Spleen (tissue), 7 donors: ENCODE measurements at regions not wholly inside any gene's neighbourhood (a gene's known extent, or its start where the extent isn't known, plus 50 kb on each side); places are given as distances from the start of the nearest gene placed in this dataset.

ENCODE experiments used
- POLR2A ChIP-seq, 3 donors: fragments of 450-650 bp; IDR thresholded peaks; one replicate each; pipeline ENCODE4 v1.5.1; 2017; ENCODE audit warnings: antibody characterized with exemption in 3 of 3, mild to moderate bottlenecking in 1 of 3
- POLR2AphosphoS5 ChIP-seq, 3 donors: sonication (generic); formaldehyde crosslinking; IDR thresholded peaks; one replicate each; pipeline ENCODE4 v1.5.1; 2017; ENCODE audit warnings: antibody characterized with exemption in 3 of 3
- TF ChIP-seq, protein P1 (sequence below), 11 experiments: fragments of 200-600 bp in 7 of 11; fragments of 450-650 bp in 4 of 11; sonication (generic) in 4 of 11; IDR thresholded peaks in 8 of 11; conservative IDR thresholded peaks in 3 of 11; 1 replicate in 7 of 11; 2 replicates in 4 of 11; pipeline versions ENCODE4 v1.4.0 to v1.8.0; 2016 to 2021; ENCODE audit warnings: antibody characterized with exemption in 11 of 11, inconsistent platforms in 4 of 11, mild to moderate bottlenecking in 1 of 11
- donor health status: DM: no; HTN: no; CAD: no; lungs with moderate emphysema.
- donor health status: DM: no; HTN: no; CAD: no.
- donor health status: DM: no; HTN: no; CAD: no.

- TF ChIP-seq POLR2AphosphoS5 (IDR thresholded peaks at IDR 0.05) (no peak), POLR2A (IDR thresholded peaks at IDR 0.05) (no peak)
- TF ChIP-seq, protein P1, sequence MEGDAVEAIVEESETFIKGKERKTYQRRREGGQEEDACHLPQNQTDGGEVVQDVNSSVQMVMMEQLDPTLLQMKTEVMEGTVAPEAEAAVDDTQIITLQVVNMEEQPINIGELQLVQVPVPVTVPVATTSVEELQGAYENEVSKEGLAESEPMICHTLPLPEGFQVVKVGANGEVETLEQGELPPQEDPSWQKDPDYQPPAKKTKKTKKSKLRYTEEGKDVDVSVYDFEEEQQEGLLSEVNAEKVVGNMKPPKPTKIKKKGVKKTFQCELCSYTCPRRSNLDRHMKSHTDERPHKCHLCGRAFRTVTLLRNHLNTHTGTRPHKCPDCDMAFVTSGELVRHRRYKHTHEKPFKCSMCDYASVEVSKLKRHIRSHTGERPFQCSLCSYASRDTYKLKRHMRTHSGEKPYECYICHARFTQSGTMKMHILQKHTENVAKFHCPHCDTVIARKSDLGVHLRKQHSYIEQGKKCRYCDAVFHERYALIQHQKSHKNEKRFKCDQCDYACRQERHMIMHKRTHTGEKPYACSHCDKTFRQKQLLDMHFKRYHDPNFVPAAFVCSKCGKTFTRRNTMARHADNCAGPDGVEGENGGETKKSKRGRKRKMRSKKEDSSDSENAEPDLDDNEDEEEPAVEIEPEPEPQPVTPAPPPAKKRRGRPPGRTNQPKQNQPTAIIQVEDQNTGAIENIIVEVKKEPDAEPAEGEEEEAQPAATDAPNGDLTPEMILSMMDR (IDR thresholded peaks at IDR 0.05 in 8 of 11, conservative IDR thresholded peaks at IDR 0.05 in 3 of 11) = no peak
These were observed 237.8 kb upstream of the RHOBTB1 start for GRCh38 chr10:61181832-61182231.
